HepG2 (cell line): ENCODE measurements at regions not wholly inside any gene's neighbourhood (a gene's known extent, or its start where the extent isn't known, plus 50 kb on each side); places are given as distances from the start of the nearest gene placed in this dataset.
A peak's percentile ranks its signal among the peaks of the same experiment; 100 is the strongest.

Source experiments
- ATAC-seq: fragments of 200-7000 bp; cut with Tn5 transposase; 3 replicates; pipeline ENCODE4 v1.9.1; 2020; ENCODE audit warnings: mild to moderate bottlenecking, moderate library complexity
- BruUV-seq: library from RNA; stranded (reverse); fragments of 400-500 nt; replicated peaks from 2 replicates; lab custom pipeline; 2021; lab: Mats Ljungman, UMichigan
- CTCF ChIA-PET: fragments of 300-600 bp; formaldehyde crosslinking; extraction: SDS; loops from one replicate; lab custom pipeline; 2021; ENCODE audit warnings: low total read pairs, inconsistent platforms, low intra/inter-chr PET ratio; lab: Yijun Ruan, JAX
- POLR2A ChIA-PET: fragments of 350-600 bp; sonication (Branson Sonifier 250); formaldehyde crosslinking; loops from one replicate; lab custom pipeline; 2020; ENCODE audit warnings: antibody characterized with exemption, inconsistent platforms; lab: Yijun Ruan, JAX
- DNase-seq: peaks from one replicate; pipeline ENCODE4 v3.0.0-alpha.2; 2015; ENCODE audit warnings: low spot score
- FAIRE-seq: peaks from 3 replicates; lab custom pipeline; 2011; peaks lifted over from hg19 to GRCh38; lab: Jason Lieb, UNC
- H2AFZ ChIP-seq: one replicate; pipeline ENCODE4 v1.6.1; 2011; ENCODE audit warnings: low read length, inconsistent platforms
- H3K27ac ChIP-seq: fragments of 300-600 bp; 3 replicates; pipeline ENCODE4 v1.8.0; 2011; ENCODE audit warnings: mixed run types, mild to moderate bottlenecking, mixed read lengths, low read length, inconsistent platforms; ENCODE audit not compliant: insufficient read depth; ENCODE audit errors: extremely low read length
- H3K27me3 ChIP-seq, 2 experiments: fragments of 200-600 bp in 1 of 2; 2 replicates in 1 of 2; 3 replicates in 1 of 2; pipeline versions ENCODE4 v1.6.0 to v1.8.0; 2011; ENCODE audit warnings: low read length in 2 of 2, mild to moderate bottlenecking in 2 of 2, moderate library complexity in 2 of 2, inconsistent platforms in 1 of 2; ENCODE audit not compliant: insufficient read depth in 2 of 2, control insufficient read depth in 1 of 2
- H3K36me3 ChIP-seq, 2 experiments: fragments of 200-600 bp in 1 of 2; replicated peaks in 1 of 2; 2 replicates in 1 of 2; 3 replicates in 1 of 2; pipeline versions ENCODE4 v1.5.1 to v1.8.0; 2011; ENCODE audit warnings: low read length in 2 of 2, inconsistent platforms in 1 of 2; ENCODE audit not compliant: insufficient read depth in 2 of 2, control insufficient read depth in 1 of 2
- H3K4me1 ChIP-seq: 2 replicates; pipeline ENCODE4 v1.5.1; 2012; ENCODE audit warnings: low read length, inconsistent platforms; ENCODE audit not compliant: insufficient read depth
- H3K4me2 ChIP-seq: 2 replicates; pipeline ENCODE4 v1.6.0; 2011; ENCODE audit warnings: low read depth, low read length, inconsistent platforms
- H3K4me3 ChIP-seq, 3 experiments: fragments of 200-600 bp in 1 of 3; sonication (generic), shearing (Covaris generic) in 1 of 3; replicated peaks in 1 of 3; 2 replicates each; pipeline ENCODE4 v1.5.1; 2011 to 2016; ENCODE audit warnings: low read length in 3 of 3, inconsistent platforms in 2 of 3, low read depth in 2 of 3, mild to moderate bottlenecking in 2 of 3, control low read depth in 1 of 3, mixed read lengths in 1 of 3; ENCODE audit not compliant: insufficient read depth in 1 of 3
- H3K79me2 ChIP-seq: one replicate; pipeline ENCODE4 v1.6.1; 2011; ENCODE audit warnings: low read length, inconsistent platforms; ENCODE audit not compliant: insufficient read depth
- H3K9ac ChIP-seq: 2 replicates; pipeline ENCODE4 v1.6.0; 2011; ENCODE audit warnings: mild to moderate bottlenecking, low read depth, low read length, inconsistent platforms; ENCODE audit not compliant: insufficient read depth
- H3K9me3 ChIP-seq: 2 replicates; pipeline ENCODE4 v1.5.1; 2012; ENCODE audit warnings: mild to moderate bottlenecking, low read length
- H4K20me1 ChIP-seq: 2 replicates; pipeline ENCODE4 v1.6.0; 2011; ENCODE audit warnings: inconsistent platforms, mild to moderate bottlenecking, low read length, moderate library complexity; ENCODE audit not compliant: insufficient read depth
- BORCS8-MEF2B ChIP-seq: sonication (generic); formaldehyde crosslinking; IDR thresholded peaks from 2 replicates; pipeline ENCODE4 v1.8.0; 2022; ENCODE audit warnings: mild to moderate bottlenecking, missing genetic modification reagents
- ELF3 ChIP-seq: IDR thresholded peaks from 2 replicates; pipeline ENCODE4 v1.6.1; 2016; ENCODE audit warnings: missing genetic modification reagents, missing compliant biosample characterization
- ETV5 ChIP-seq: IDR thresholded peaks from 2 replicates; pipeline ENCODE4 v1.6.1; 2018; ENCODE audit warnings: missing biosample characterization, missing genetic modification reagents, inconsistent platforms, borderline replicate concordance
- GRHL1 ChIP-seq: sonication (generic); formaldehyde crosslinking; conservative IDR thresholded peaks from 2 replicates; pipeline ENCODE4 v1.8.0; 2022; ENCODE audit warnings: missing genetic modification reagents
- HHEX ChIP-seq: IDR thresholded peaks from 2 replicates; pipeline ENCODE4 v1.6.1; 2016; ENCODE audit warnings: control low read depth
- HMG20A ChIP-seq: IDR thresholded peaks from 2 replicates; pipeline ENCODE4 v1.6.1; 2016; ENCODE audit warnings: borderline replicate concordance
- MIXL1 ChIP-seq: IDR thresholded peaks from 2 replicates; pipeline ENCODE4 v1.6.1; 2016
- PITX1 ChIP-seq: sonication (generic); formaldehyde crosslinking; IDR thresholded peaks from 2 replicates; pipeline ENCODE4 v1.5.1; 2020; ENCODE audit warnings: mild to moderate bottlenecking, missing genetic modification reagents
- SALL1 ChIP-seq: sonication (generic); formaldehyde crosslinking; IDR thresholded peaks from 2 replicates; pipeline ENCODE4 v1.8.0; 2022; ENCODE audit warnings: mild to moderate bottlenecking, missing genetic modification reagents
- TBX3 ChIP-seq: fragments of 450-650 bp; IDR thresholded peaks from 2 replicates; pipeline ENCODE4 v1.6.1; 2017; ENCODE audit warnings: antibody characterized with exemption, mild to moderate bottlenecking, inconsistent platforms, borderline replicate concordance
- TCF7 ChIP-seq: sonication (generic); IDR thresholded peaks from 2 replicates; pipeline ENCODE4 v1.6.1; 2016; ENCODE audit warnings: antibody characterized with exemption, low read depth
- ZBTB20 ChIP-seq: sonication (generic); formaldehyde crosslinking; IDR thresholded peaks from 2 replicates; pipeline ENCODE4 v1.8.1; 2023; ENCODE audit warnings: missing genetic modification reagents, low read depth, mild to moderate bottlenecking, borderline replicate concordance
- ZGPAT ChIP-seq: IDR thresholded peaks from 2 replicates; pipeline ENCODE4 v1.6.1; 2016; ENCODE audit warnings: mild to moderate bottlenecking
- ZNF124 ChIP-seq: sonication (generic); formaldehyde crosslinking; IDR thresholded peaks from 2 replicates; pipeline ENCODE4 v1.4.0; 2020; ENCODE audit warnings: missing genetic modification reagents
- ZNF280B ChIP-seq: sonication (generic); formaldehyde crosslinking; IDR thresholded peaks from 2 replicates; pipeline ENCODE4 v1.5.0; 2020; ENCODE audit warnings: missing genetic modification reagents, mild to moderate bottlenecking, borderline replicate concordance
- ZNF44 ChIP-seq: sonication (generic); formaldehyde crosslinking; IDR thresholded peaks from 2 replicates; pipeline ENCODE4 v1.5.1; 2020; ENCODE audit warnings: mild to moderate bottlenecking, missing genetic modification reagents
- ZNF598 ChIP-seq: sonication (generic); formaldehyde crosslinking; IDR thresholded peaks from 2 replicates; pipeline ENCODE4 v1.5.1; 2020; ENCODE audit warnings: mild to moderate bottlenecking, missing genetic modification reagents, borderline replicate concordance
- ZNF605 ChIP-seq: sonication (generic); formaldehyde crosslinking; IDR thresholded peaks from 2 replicates; pipeline ENCODE4 v1.8.0; 2022; ENCODE audit warnings: mild to moderate bottlenecking, missing genetic modification reagents
- ZNF777 ChIP-seq: sonication (generic); formaldehyde crosslinking; IDR thresholded peaks from 2 replicates; pipeline ENCODE4 v1.4.0; 2020; ENCODE audit warnings: missing genetic modification reagents
- ZNF839 ChIP-seq: sonication (generic); formaldehyde crosslinking; IDR thresholded peaks from 2 replicates; pipeline ENCODE4 v1.4.0; 2020; ENCODE audit warnings: missing genetic modification reagents, mild to moderate bottlenecking, borderline replicate concordance
- WGBS: methylation state at CpG from one replicate; pipeline ENCODE4 v1.1.6; 2017; ENCODE audit warnings: low lambda C conversion rate; 5-methylcytosine and 5-hydroxymethylcytosine counted together
- in situ Hi-C: cut with HindIII; loops from 2 replicates; pipeline ENCODE4 v1.10.0; 2017; ENCODE audit warnings: low pct_unique_long_range_greater_than_20kb; ENCODE audit not compliant: extremely low pct_ligation_motif_present
- intact Hi-C: fragments of 100-400 bp; cut with micrococcal nuclease; formaldehyde crosslinking; loops from one replicate; pipeline ENCODE4 v1.10.0; 2022; ENCODE audit not compliant: unreplicated experiment

- CTCF ChIA-PET, result no interaction called here
- no TSS peak for BruUV-seq
- Histone ChIP-seq H3K79me2 (no peaks in the 10 kb centered on the region), H3K27ac (no peak overlapping the region), H3K36me3 (no peaks in the 10 kb centered on the region), H3K4me2 (peak overlapping the region; percentile 61), H3K4me3 (0 out of 6 replicates have a peak overlapping the region, but pooled peaks of 1 of the 3 experiments have one; percentile 8), H4K20me1 (no peaks in the 10 kb centered on the region), H2AFZ (no peak overlapping the region), H3K4me1 (peaks cover 21% of the 10 kb centered on the region), H3K27me3 (no peaks in the 10 kb centered on the region), H3K9me3 (no peaks in the 10 kb centered on the region), H3K9ac (no peak overlapping the region)
- in situ Hi-C loops (no loop called here), intact Hi-C loops (no loop called here)
- POLR2A ChIA-PET, result no interaction called here
- 17% methylated on average over 14 of the region's 17 CpGs for WGBS
- ATAC-seq (peak; percentile 78), DNase-seq (peak; percentile 39), FAIRE-seq (peak; percentile 18)
- TF ChIP-seq ZNF839 (CRISPR knock-in tag) (no peak), PITX1 (CRISPR knock-in tag) (0 out of 2 replicates have a peak, but pooled peaks have one; percentile 22), ZBTB20 (CRISPR knock-in tag) (0 out of 2 replicates have a peak, but pooled peaks have one; percentile 32), TBX3 (peak; percentile 29; the same call in 1 of the 2 replicates), ZNF598 (CRISPR knock-in tag) (no peak), ZNF280B (no peak), BORCS8-MEF2B (CRISPR knock-in tag) (no peak), ELF3 (CRISPR knock-in tag) (0 out of 2 replicates have a peak, but pooled peaks have one; percentile 19), TCF7 (peak; percentile 18; the same call in 1 of the 2 replicates), ZGPAT (CRISPR knock-in tag) (peak; percentile 27; the same call in 1 of the 2 replicates), ZNF777 (no peak), ETV5 (CRISPR knock-in tag) (0 out of 2 replicates have a peak, but pooled peaks have one; percentile 10), ZNF44 (CRISPR knock-in tag) (no peak), HMG20A (peak; percentile 46; the same call in 1 of the 2 replicates), SALL1 (CRISPR knock-in tag) (0 out of 2 replicates have a peak, but pooled peaks have one; percentile 9), ZNF605 (CRISPR knock-in tag) (0 out of 2 replicates have a peak, but pooled peaks have one; percentile 18), MIXL1 (CRISPR knock-in tag) (no peak), ZNF124 (no peak), HHEX (CRISPR knock-in tag) (peak; percentile 57), GRHL1 (CRISPR knock-in tag) (no peak)
Measured at GRCh38 chr14:89672636-89673511, 255.8 kb upstream of the FOXN3 start.
